K562 (cell line): ENCODE measurements at regions not wholly inside any gene's neighbourhood (a gene's known extent, or its start where the extent isn't known, plus 50 kb on each side); places are given as distances from the start of the nearest gene placed in this dataset.

Experiments
- CBX1 ChIP-seq: sonication (generic); IDR thresholded peaks from 2 replicates; pipeline ENCODE4 v1.6.1; 2016; ENCODE audit warnings: antibody characterized with exemption, low read depth, mild to moderate bottlenecking
- EGR1 ChIP-seq: fragments of 450-650 bp; conservative IDR thresholded peaks from 2 replicates; pipeline ENCODE4 v1.6.1; 2017; ENCODE audit warnings: mild to moderate bottlenecking
- ELK1 ChIP-seq: sonication (generic); formaldehyde crosslinking; IDR thresholded peaks from 2 replicates; pipeline ENCODE4 v1.8.1; 2022; ENCODE audit warnings: missing genetic modification reagents
- ELK3 ChIP-seq: fragments of 450-650 bp; formaldehyde crosslinking; IDR thresholded peaks from 2 replicates; pipeline ENCODE4 v1.4.0; 2020; ENCODE audit warnings: mild to moderate bottlenecking
- HNRNPK ChIP-seq: fragments of 200-400 bp; formaldehyde crosslinking; IDR thresholded peaks from one replicate; pipeline ENCODE4 v1.6.1; 2018; ENCODE audit warnings: mild to moderate bottlenecking, low read depth, low read length; ENCODE audit not compliant: poor library complexity, severe bottlenecking
- IFI16 ChIP-seq: fragments of 250-450 bp; sonication (Bioruptor Pico); IDR thresholded peaks from 2 replicates; pipeline ENCODE4 v2.1.2; 2022; ENCODE audit warnings: mild to moderate bottlenecking, inconsistent platforms
- MAZ ChIP-seq, 2 experiments: fragments of 450-650 bp in 1 of 2; sonication (generic) in 1 of 2; formaldehyde crosslinking; IDR thresholded peaks in 1 of 2; conservative IDR thresholded peaks in 1 of 2; 2 replicates each; pipeline versions ENCODE4 v1.4.0 to v1.5.0; 2020; ENCODE audit warnings: mild to moderate bottlenecking in 1 of 2, missing genetic modification reagents in 1 of 2
- ZNF551 ChIP-seq: fragments of 250-450 bp; sonication (Bioruptor Pico); IDR thresholded peaks from 2 replicates; pipeline ENCODE4 v1.5.0; 2021; ENCODE audit warnings: mild to moderate bottlenecking, moderate library complexity
- TF ChIP-seq, protein P1 (sequence below): fragments of 250-450 bp; sonication (Bioruptor Pico); IDR thresholded peaks from 2 replicates; pipeline ENCODE4 v1.4.0; 2020; ENCODE audit warnings: mild to moderate bottlenecking

GRCh38 chr5:99348597-99348996 lies 419.8 kb upstream of the CHD1 start:
- TF ChIP-seq ZNF551 (CRISPR knock-in tag), result no peak
- TF ChIP-seq, protein P1, sequence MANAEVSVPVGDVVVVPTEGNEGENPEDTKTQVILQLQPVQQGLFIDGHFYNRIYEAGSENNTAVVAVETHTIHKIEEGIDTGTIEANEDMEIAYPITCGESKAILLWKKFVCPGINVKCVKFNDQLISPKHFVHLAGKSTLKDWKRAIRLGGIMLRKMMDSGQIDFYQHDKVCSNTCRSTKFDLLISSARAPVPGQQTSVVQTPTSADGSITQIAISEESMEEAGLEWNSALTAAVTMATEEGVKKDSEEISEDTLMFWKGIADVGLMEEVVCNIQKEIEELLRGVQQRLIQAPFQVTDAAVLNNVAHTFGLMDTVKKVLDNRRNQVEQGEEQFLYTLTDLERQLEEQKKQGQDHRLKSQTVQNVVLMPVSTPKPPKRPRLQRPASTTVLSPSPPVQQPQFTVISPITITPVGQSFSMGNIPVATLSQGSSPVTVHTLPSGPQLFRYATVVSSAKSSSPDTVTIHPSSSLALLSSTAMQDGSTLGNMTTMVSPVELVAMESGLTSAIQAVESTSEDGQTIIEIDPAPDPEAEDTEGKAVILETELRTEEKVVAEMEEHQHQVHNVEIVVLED (CRISPR knock-in tag), result no peak
- no peak for TF ChIP-seq ELK1
- no peak for TF ChIP-seq MAZ (CRISPR knock-in tag; conservative IDR thresholded peaks at IDR 0.05 in 1 of 2, IDR thresholded peaks at IDR 0.05 in 1 of 2)
- TF ChIP-seq HNRNPK, result no peak
- TF ChIP-seq IFI16 (CRISPR knock-in tag), result no peak
- TF ChIP-seq EGR1, result no peak
- no peak for TF ChIP-seq CBX1
- no peak for TF ChIP-seq ELK3 (CRISPR knock-in tag)
